Gastrocnemius medialis (tissue), 4 donors: ENCODE measurements at regions not wholly inside any gene's neighbourhood (a gene's known extent, or its start where the extent isn't known, plus 50 kb on each side); places are given as distances from the start of the nearest gene placed in this dataset.

ENCODE experiments used
- ATAC-seq, 2 donors: fragments of 150-250 bp; one replicate each; pipeline ENCODE4 v1.9.1; 2016
- DNase-seq, 2 donors: peaks; one replicate each; pipeline ENCODE4 v3.0.0-alpha.2; 2019
- H3K27ac ChIP-seq, 4 donors: fragments of 200-600 bp; sonication (generic); 1 replicate in 1 of 4; 2 replicates in 3 of 4; pipeline ENCODE4 v1.5.1; 2016 to 2018; ENCODE audit warnings: mild to moderate bottlenecking in 2 of 4, moderate library complexity in 1 of 4
- H3K27me3 ChIP-seq, 3 donors: fragments of 200-600 bp; sonication (generic) in 2 of 3; 1 replicate in 1 of 3; 2 replicates in 2 of 3; pipeline versions ENCODE4 v1.5.1 to v1.6.0; 2016 to 2019; ENCODE audit warnings: mild to moderate bottlenecking in 1 of 3, moderate library complexity in 1 of 3
- H3K36me3 ChIP-seq, 2 donors: fragments of 200-600 bp; sonication (generic) in 1 of 2; one replicate each; pipeline ENCODE4 v1.5.1; 2017 to 2018
- H3K4me1 ChIP-seq, 2 donors: fragments of 200-600 bp; sonication (generic) in 1 of 2; one replicate each; pipeline ENCODE4 v1.5.1; 2016 to 2017; ENCODE audit warnings: mild to moderate bottlenecking in 2 of 2
- H3K4me3 ChIP-seq, 4 donors: fragments of 200-600 bp; sonication (generic) in 3 of 4; 1 replicate in 1 of 4; 2 replicates in 3 of 4; pipeline ENCODE4 v1.5.1; 2016 to 2019; ENCODE audit warnings: mild to moderate bottlenecking in 2 of 4
- H3K9me3 ChIP-seq, 3 donors: fragments of 200-600 bp; sonication (generic) in 2 of 3; 1 replicate in 1 of 3; 2 replicates in 2 of 3; pipeline ENCODE4 v1.5.1; 2016 to 2019
- POLR2A ChIP-seq, 2 donors: fragments of 450-650 bp; IDR thresholded peaks; one replicate each; pipeline ENCODE4 v1.6.1; 2017; ENCODE audit warnings: antibody characterized with exemption in 2 of 2, mild to moderate bottlenecking in 2 of 2, moderate library complexity in 2 of 2
- in situ Hi-C, 4 donors: fragments of 200-750 bp; cut with MboI; loops; one replicate each; pipeline versions ENCODE4 v1.15.0 to v1.8.0; 2017; ENCODE audit warnings: low sequenced_read_pairs in 4 of 4
- intact Hi-C: fragments of 100-400 bp; cut with DNase I; formaldehyde crosslinking; loops from one replicate; pipeline ENCODE4 v1.15.1; 2023; ENCODE audit warnings: low total_unique reads
- TF ChIP-seq, protein P1 (sequence below), 5 experiments: fragments of 450-650 bp in 3 of 5; fragments of 200-600 bp in 2 of 5; sonication (generic) in 2 of 5; IDR thresholded peaks in 4 of 5; conservative IDR thresholded peaks in 1 of 5; 1 replicate in 4 of 5; 2 replicates in 1 of 5; pipeline ENCODE4 v1.5.1; 2016 to 2019; ENCODE audit warnings: antibody characterized with exemption in 5 of 5, mild to moderate bottlenecking in 3 of 5, moderate library complexity in 3 of 5

DNA sequence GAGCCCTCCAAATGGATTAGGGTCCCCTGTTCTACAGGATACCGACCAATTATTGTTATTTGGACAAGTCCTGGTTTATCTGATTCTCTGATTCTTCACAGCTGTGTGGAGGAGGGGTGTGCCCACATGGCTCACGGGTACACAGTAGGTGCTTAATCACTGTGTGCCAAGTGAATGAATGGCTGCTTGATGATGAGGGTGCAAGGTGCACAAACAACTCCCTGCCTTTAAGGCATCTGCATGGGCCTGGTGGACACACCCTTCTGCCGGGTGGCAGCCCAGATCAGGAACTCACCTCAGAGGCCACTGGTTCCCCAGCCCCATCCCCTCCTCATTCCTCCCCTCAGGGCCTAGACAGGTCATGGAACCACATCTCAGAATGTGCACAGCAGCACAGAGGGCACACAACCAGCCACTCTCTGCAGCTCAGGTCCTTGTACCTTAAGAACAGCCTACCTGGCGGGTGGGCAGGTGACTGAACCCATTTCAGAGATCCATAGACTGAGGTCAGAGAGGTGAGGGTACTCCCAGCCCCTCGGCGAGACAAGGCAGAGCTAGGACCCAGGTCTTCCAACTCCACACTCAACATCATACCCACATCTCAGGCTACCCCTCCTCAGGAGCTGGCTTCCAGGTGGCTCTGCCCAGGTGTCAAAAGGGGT is 50.3 kb downstream of the SHANK2 start:
- H3K36me3 ChIP-seq = no peaks in the 10 kb centered on the region
- peaks cover 0 to 4% (median 3%) of the 10 kb centered on the region in 3 donors for H3K27me3 ChIP-seq
- no peak overlapping the region for H3K4me3 ChIP-seq
- no peak for ATAC-seq
- H3K9me3 ChIP-seq = no peaks in the 10 kb centered on the region
- TF ChIP-seq, protein P1, sequence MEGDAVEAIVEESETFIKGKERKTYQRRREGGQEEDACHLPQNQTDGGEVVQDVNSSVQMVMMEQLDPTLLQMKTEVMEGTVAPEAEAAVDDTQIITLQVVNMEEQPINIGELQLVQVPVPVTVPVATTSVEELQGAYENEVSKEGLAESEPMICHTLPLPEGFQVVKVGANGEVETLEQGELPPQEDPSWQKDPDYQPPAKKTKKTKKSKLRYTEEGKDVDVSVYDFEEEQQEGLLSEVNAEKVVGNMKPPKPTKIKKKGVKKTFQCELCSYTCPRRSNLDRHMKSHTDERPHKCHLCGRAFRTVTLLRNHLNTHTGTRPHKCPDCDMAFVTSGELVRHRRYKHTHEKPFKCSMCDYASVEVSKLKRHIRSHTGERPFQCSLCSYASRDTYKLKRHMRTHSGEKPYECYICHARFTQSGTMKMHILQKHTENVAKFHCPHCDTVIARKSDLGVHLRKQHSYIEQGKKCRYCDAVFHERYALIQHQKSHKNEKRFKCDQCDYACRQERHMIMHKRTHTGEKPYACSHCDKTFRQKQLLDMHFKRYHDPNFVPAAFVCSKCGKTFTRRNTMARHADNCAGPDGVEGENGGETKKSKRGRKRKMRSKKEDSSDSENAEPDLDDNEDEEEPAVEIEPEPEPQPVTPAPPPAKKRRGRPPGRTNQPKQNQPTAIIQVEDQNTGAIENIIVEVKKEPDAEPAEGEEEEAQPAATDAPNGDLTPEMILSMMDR (IDR thresholded peaks at IDR 0.05 in 4 of 5, conservative IDR thresholded peaks at IDR 0.05 in 1 of 5) = no peak
- no peak for TF ChIP-seq POLR2A (IDR thresholded peaks at IDR 0.05)
- no peaks in the 10 kb centered on the region for H3K4me1 ChIP-seq
- DNase-seq = no peak
- intact Hi-C loops (no loop called here), in situ Hi-C loops (no loop called here)
- H3K27ac ChIP-seq = no peak overlapping the region

GRCh38 chr11:71201231-71201630 is 51.1 kb downstream of the SHANK2 start:
- Histone ChIP-seq H3K4me1 (no peaks in the 10 kb centered on the region), H3K36me3 (no peaks in the 10 kb centered on the region), H3K9me3 (no peaks in the 10 kb centered on the region), H3K4me3 (no peak overlapping the region), H3K27me3 (peaks cover 0 to 4% (median 3%) of the 10 kb centered on the region in 3 donors), H3K27ac (no peak overlapping the region)
- DNase-seq (no peak), ATAC-seq (no peak)
- TF ChIP-seq, protein P1 (IDR thresholded peaks at IDR 0.05 in 4 of 5, conservative IDR thresholded peaks at IDR 0.05 in 1 of 5) = no peak
- TF ChIP-seq POLR2A (IDR thresholded peaks at IDR 0.05) = no peak
- intact Hi-C loops = no loop called here
- in situ Hi-C loops = no loop called here

GRCh38 chr11:71200761-71201160 is 51.6 kb downstream of the SHANK2 start:
- TF ChIP-seq, protein P1 (IDR thresholded peaks at IDR 0.05 in 4 of 5, conservative IDR thresholded peaks at IDR 0.05 in 1 of 5) = no peak
- TF ChIP-seq POLR2A (IDR thresholded peaks at IDR 0.05) = no peak
- Histone ChIP-seq H3K9me3 (no peaks in the 10 kb centered on the region), H3K4me1 (no peaks in the 10 kb centered on the region), H3K36me3 (no peaks in the 10 kb centered on the region), H3K27me3 (peaks cover 0 to 4% (median 3%) of the 10 kb centered on the region in 3 donors), H3K27ac (no peak overlapping the region), H3K4me3 (no peak overlapping the region)
- no peak for DNase-seq
- in situ Hi-C loops (no loop called here), intact Hi-C loops (no loop called here)
- ATAC-seq = no peak

GRCh38 chr11:71200172-71200716 is 52.1 kb downstream of the SHANK2 start:
- in situ Hi-C loops = no loop called here
- ATAC-seq = no peak
- Histone ChIP-seq H3K36me3 (no peaks in the 10 kb centered on the region), H3K9me3 (no peaks in the 10 kb centered on the region), H3K4me3 (no peak overlapping the region), H3K4me1 (no peaks in the 10 kb centered on the region), H3K27ac (no peak overlapping the region), H3K27me3 (peaks cover 0 to 4% (median 3%) of the 10 kb centered on the region in 3 donors)
- no peak for DNase-seq
- no peak for TF ChIP-seq POLR2A (IDR thresholded peaks at IDR 0.05)
- TF ChIP-seq, protein P1 (IDR thresholded peaks at IDR 0.05 in 4 of 5, conservative IDR thresholded peaks at IDR 0.05 in 1 of 5) = no peak
- intact Hi-C loops = no loop called here
